ENCODE measurements at regions not wholly inside any gene's neighbourhood (a gene's known extent, or its start where the extent isn't known, plus 50 kb on each side); places are given as distances from the start of the nearest gene placed in this dataset.

DNA sequence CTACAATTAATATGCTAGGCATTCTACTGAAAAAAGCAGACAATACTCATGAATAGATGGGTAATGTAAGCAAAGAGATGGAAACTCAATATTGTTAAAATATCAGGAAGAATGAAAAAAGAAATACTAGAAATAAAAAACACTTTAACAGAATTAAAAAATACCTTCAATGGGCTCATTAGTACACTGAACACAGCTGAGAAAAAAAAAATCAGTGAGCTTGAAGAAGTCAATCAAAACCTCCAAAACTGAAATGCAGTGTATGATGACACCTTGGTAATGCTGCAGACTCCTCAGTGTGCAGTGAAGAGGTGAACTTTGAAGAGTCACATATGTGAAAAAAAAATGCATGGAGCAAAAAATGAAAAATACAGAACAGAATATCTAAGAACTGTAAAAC lies 227.2 kb downstream of the TMEM26 start:
- Histone ChIP-seq H3K27ac (ENCODE audit: low read depth, low read length, poor library complexity, severe bottlenecking) (no peak overlapping the region), H3K4me3 (ENCODE audit: low read depth, low read length, poor library complexity, severe bottlenecking) (no peak overlapping the region), H3K36me3 (ENCODE audit: insufficient read depth, low read length, poor library complexity, severe bottlenecking) (no peaks in the 10 kb centered on the region), H3K4me1 (ENCODE audit: insufficient read depth, low read length, poor library complexity, severe bottlenecking) (no peaks in the 10 kb centered on the region), H3K9me3 (ENCODE audit: low read depth, low read length, poor library complexity, severe bottlenecking) (peaks cover 5% of the 10 kb centered on the region), H3K27me3 (replicated peaks; ENCODE audit: insufficient read depth, low read depth, low read length, poor library complexity) (no peaks in the 10 kb centered on the region)
- intact Hi-C loops (cut with micrococcal nuclease; ENCODE audit: unreplicated experiment): no loop called here
- CTCF ChIA-PET: no interaction called here
- DNase-seq (ENCODE audit: low spot score): no peak
- POLR2A ChIA-PET (ENCODE audit: low non-redundant PET): no interaction called here
- BruUV-seq (replicated peaks): no TSS peak
- TF ChIP-seq, protein P1, sequence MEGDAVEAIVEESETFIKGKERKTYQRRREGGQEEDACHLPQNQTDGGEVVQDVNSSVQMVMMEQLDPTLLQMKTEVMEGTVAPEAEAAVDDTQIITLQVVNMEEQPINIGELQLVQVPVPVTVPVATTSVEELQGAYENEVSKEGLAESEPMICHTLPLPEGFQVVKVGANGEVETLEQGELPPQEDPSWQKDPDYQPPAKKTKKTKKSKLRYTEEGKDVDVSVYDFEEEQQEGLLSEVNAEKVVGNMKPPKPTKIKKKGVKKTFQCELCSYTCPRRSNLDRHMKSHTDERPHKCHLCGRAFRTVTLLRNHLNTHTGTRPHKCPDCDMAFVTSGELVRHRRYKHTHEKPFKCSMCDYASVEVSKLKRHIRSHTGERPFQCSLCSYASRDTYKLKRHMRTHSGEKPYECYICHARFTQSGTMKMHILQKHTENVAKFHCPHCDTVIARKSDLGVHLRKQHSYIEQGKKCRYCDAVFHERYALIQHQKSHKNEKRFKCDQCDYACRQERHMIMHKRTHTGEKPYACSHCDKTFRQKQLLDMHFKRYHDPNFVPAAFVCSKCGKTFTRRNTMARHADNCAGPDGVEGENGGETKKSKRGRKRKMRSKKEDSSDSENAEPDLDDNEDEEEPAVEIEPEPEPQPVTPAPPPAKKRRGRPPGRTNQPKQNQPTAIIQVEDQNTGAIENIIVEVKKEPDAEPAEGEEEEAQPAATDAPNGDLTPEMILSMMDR (conservative IDR thresholded peaks at IDR 0.05; ENCODE audit: low read depth, low read length): no peak
- no peak for TF ChIP-seq EZH2 (IDR thresholded peaks at IDR 0.05; ENCODE audit: borderline replicate concordance, low read depth, low read length, poor library complexity, severe bottlenecking)

DNA sequence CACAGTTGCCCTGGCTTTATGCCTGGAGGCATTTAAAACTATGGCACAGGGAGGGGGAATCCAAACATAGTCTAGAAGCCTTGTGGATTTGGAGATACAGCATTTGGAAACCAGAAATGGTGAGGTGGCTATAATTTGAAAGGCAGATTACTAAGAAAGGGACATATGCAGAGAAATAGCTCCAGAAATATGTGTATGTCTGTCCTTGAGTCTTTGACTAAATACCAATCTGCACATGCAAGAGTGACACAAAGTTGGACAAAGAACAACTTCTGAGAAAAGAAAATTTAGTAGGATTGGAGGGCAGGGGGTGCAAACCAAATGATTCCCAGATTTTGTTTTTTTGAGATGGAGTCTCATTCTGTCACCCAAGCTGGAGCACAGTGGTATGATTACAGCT lies 229.6 kb downstream of the TMEM26 start:
- no peaks in the 10 kb centered on the region for H3K27me3 ChIP-seq (replicated peaks; ENCODE audit: insufficient read depth, low read depth, low read length, poor library complexity)
- no peak for DNase-seq (ENCODE audit: low spot score)
- no peak for TF ChIP-seq EZH2 (IDR thresholded peaks at IDR 0.05; ENCODE audit: borderline replicate concordance, low read depth, low read length, poor library complexity, severe bottlenecking)
- TF ChIP-seq, protein P1 (conservative IDR thresholded peaks at IDR 0.05; ENCODE audit: low read depth, low read length): no peak
- no TSS peak for BruUV-seq (replicated peaks)
- intact Hi-C loops (cut with micrococcal nuclease; ENCODE audit: unreplicated experiment): no loop called here
- H3K9me3 ChIP-seq (ENCODE audit: low read depth, low read length, poor library complexity, severe bottlenecking): peaks cover 5% of the 10 kb centered on the region
- no peak overlapping the region for H3K27ac ChIP-seq (ENCODE audit: low read depth, low read length, poor library complexity, severe bottlenecking)
- no peaks in the 10 kb centered on the region for H3K4me1 ChIP-seq (ENCODE audit: insufficient read depth, low read length, poor library complexity, severe bottlenecking)
- ChIA-PET POLR2A (ENCODE audit: low non-redundant PET) (no interaction called here), CTCF (no interaction called here)
- no peak overlapping the region for H3K4me3 ChIP-seq (ENCODE audit: low read depth, low read length, poor library complexity, severe bottlenecking)
- H3K36me3 ChIP-seq (ENCODE audit: insufficient read depth, low read length, poor library complexity, severe bottlenecking): no peaks in the 10 kb centered on the region

- H3K9me3 ChIP-seq (ENCODE audit: low read depth, low read length, poor library complexity, severe bottlenecking): no peaks in the 10 kb centered on the region
- no TSS peak for BruUV-seq (replicated peaks)
- POLR2A ChIA-PET (ENCODE audit: low non-redundant PET): interaction anchor here (0.6 kb wide), 1 partner anchor 1435 kb away, joined by 3 read pairs; no protein-coding TSS in a partner anchor
- TF ChIP-seq, protein P1 (conservative IDR thresholded peaks at IDR 0.05; ENCODE audit: low read depth, low read length): no peak
- no peak for TF ChIP-seq EZH2 (IDR thresholded peaks at IDR 0.05; ENCODE audit: borderline replicate concordance, low read depth, low read length, poor library complexity, severe bottlenecking)
- no peak overlapping the region for H3K4me3 ChIP-seq (ENCODE audit: low read depth, low read length, poor library complexity, severe bottlenecking)
- no peak overlapping the region for H3K27ac ChIP-seq (ENCODE audit: low read depth, low read length, poor library complexity, severe bottlenecking)
- H3K36me3 ChIP-seq (ENCODE audit: insufficient read depth, low read length, poor library complexity, severe bottlenecking): no peaks in the 10 kb centered on the region
- no peaks in the 10 kb centered on the region for H3K27me3 ChIP-seq (replicated peaks; ENCODE audit: insufficient read depth, low read depth, low read length, poor library complexity)
- intact Hi-C loops (cut with micrococcal nuclease; ENCODE audit: unreplicated experiment): no loop called here
- CTCF ChIA-PET: no interaction called here
- DNase-seq (ENCODE audit: low spot score): no peak
- no peaks in the 10 kb centered on the region for H3K4me1 ChIP-seq (ENCODE audit: insufficient read depth, low read length, poor library complexity, severe bottlenecking)
These were observed 233.5 kb downstream of the TMEM26 start for GRCh38 chr10:61219696-61220095.
